ENCODE measurements at regions not wholly inside any gene's neighbourhood (a gene's known extent, or its start where the extent isn't known, plus 50 kb on each side); places are given as distances from the start of the nearest gene placed in this dataset.
"Not testable (repeated sequence)": the region's sequence is repeated elsewhere in the genome, so short reads cannot be mapped to it uniquely, and the experiment has no call there.

- H4K20me1 ChIP-seq (ENCODE audit: insufficient read depth), result no peaks in the 10 kb centered on the region
- no peaks in the 10 kb centered on the region for H3K27me3 ChIP-seq (ENCODE audit: insufficient read depth, low read depth)
- H3K9me3 ChIP-seq (ENCODE audit: insufficient read depth, low read depth), result no peaks in the 10 kb centered on the region
- ChIA-PET CTCF (no interaction called here), POLR2A (ENCODE audit: unreplicated experiment) (no interaction called here)
- DNase-seq, result no peak
- no peaks in the 10 kb centered on the region for H3K4me1 ChIP-seq (replicated peaks; ENCODE audit: insufficient read depth)
- H2AFZ ChIP-seq, result no peak overlapping the region
- H3K36me3 ChIP-seq (ENCODE audit: low read depth), result no peaks in the 10 kb centered on the region
- H3K9me2 ChIP-seq (ENCODE audit: insufficient read depth), result no peaks in the 10 kb centered on the region
- H3K4me3 ChIP-seq, result no peak overlapping the region
- H3F3A ChIP-seq (ENCODE audit: insufficient read depth, low read depth), result no peaks in the 10 kb centered on the region
- intact Hi-C loops (cut with micrococcal nuclease; ENCODE audit: unreplicated experiment), result no loop called here
- TF ChIP-seq, protein P1, sequence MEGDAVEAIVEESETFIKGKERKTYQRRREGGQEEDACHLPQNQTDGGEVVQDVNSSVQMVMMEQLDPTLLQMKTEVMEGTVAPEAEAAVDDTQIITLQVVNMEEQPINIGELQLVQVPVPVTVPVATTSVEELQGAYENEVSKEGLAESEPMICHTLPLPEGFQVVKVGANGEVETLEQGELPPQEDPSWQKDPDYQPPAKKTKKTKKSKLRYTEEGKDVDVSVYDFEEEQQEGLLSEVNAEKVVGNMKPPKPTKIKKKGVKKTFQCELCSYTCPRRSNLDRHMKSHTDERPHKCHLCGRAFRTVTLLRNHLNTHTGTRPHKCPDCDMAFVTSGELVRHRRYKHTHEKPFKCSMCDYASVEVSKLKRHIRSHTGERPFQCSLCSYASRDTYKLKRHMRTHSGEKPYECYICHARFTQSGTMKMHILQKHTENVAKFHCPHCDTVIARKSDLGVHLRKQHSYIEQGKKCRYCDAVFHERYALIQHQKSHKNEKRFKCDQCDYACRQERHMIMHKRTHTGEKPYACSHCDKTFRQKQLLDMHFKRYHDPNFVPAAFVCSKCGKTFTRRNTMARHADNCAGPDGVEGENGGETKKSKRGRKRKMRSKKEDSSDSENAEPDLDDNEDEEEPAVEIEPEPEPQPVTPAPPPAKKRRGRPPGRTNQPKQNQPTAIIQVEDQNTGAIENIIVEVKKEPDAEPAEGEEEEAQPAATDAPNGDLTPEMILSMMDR (conservative IDR thresholded peaks at IDR 0.05), result no peak
- no peak for TF ChIP-seq EZH2 (IDR thresholded peaks at IDR 0.05; ENCODE audit: low read depth)
- BruUV-seq (replicated peaks), result no TSS peak
- H3K4me2 ChIP-seq, result no peak overlapping the region
- H3K27ac ChIP-seq, result no peak overlapping the region
- no peaks in the 10 kb centered on the region for H3K79me2 ChIP-seq (ENCODE audit: low read depth)
Measured at GRCh38 chr16:52741351-52741750, 194.4 kb upstream of the TOX3 start.

DNA sequence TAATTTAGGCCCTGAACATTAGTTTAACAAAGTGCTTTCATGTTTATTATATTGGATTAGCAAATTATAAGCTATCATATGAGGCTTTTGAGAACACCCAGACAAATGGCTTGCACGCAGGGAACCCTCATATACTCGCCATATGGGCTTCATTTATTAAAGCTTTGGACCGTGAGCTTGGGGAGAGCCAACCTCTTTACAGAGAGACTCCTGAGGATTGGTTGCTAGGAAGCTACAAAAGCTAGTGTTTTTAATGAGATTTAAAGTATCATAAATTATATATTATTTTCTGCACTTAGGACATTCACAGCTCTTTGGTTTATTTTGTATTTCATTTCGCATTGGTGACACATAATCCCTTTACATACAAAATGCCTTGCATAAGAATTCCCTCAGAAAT, 193.8 kb upstream of the TOX3 start:
- TF ChIP-seq, protein P1 (conservative IDR thresholded peaks at IDR 0.05), result no peak
- no peak for TF ChIP-seq EZH2 (IDR thresholded peaks at IDR 0.05; ENCODE audit: low read depth)

DNA sequence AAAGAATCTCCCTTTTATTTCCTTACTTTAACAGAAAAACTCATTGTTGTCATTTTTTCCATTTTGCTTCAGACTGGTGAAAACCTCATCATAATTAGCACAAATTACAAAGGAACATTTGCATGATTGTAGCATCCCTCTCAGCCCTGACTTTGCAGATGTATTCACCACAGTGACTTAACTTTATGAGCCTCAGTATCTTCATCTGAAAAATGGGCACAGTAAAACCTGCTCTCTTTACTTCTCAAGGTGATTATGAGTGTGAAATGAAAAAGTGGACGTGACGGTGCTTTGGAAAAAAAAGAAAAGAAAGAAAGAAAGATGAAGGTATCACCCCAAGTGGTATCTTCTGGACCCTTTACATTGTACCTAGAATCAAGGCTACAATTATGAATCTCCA, 193.4 kb upstream of the TOX3 start:
- H3K36me3 ChIP-seq (ENCODE audit: low read depth), result no peaks in the 10 kb centered on the region
- ChIA-PET POLR2A (ENCODE audit: unreplicated experiment) (no interaction called here), CTCF (no interaction called here)
- no peak overlapping the region for H2AFZ ChIP-seq
- no peaks in the 10 kb centered on the region for H3K27me3 ChIP-seq (ENCODE audit: insufficient read depth, low read depth)
- no peaks in the 10 kb centered on the region for H3K9me3 ChIP-seq (ENCODE audit: insufficient read depth, low read depth)
- DNase-seq, result no peak
- H3K9me2 ChIP-seq (ENCODE audit: insufficient read depth), result no peaks in the 10 kb centered on the region
- no peaks in the 10 kb centered on the region for H3K79me2 ChIP-seq (ENCODE audit: low read depth)
- intact Hi-C loops (cut with micrococcal nuclease; ENCODE audit: unreplicated experiment), result no loop called here
- H3K4me2 ChIP-seq, result no peak overlapping the region
- no peaks in the 10 kb centered on the region for H4K20me1 ChIP-seq (ENCODE audit: insufficient read depth)
- H3F3A ChIP-seq (ENCODE audit: insufficient read depth, low read depth), result no peaks in the 10 kb centered on the region
- no peak overlapping the region for H3K4me3 ChIP-seq
- no peaks in the 10 kb centered on the region for H3K4me1 ChIP-seq (replicated peaks; ENCODE audit: insufficient read depth)
- no peak overlapping the region for H3K27ac ChIP-seq
- BruUV-seq (replicated peaks), result no TSS peak
- TF ChIP-seq, protein P1 (conservative IDR thresholded peaks at IDR 0.05), result no peak
- TF ChIP-seq EZH2 (IDR thresholded peaks at IDR 0.05; ENCODE audit: low read depth), result no peak

More for the DNA sequence above, 193.8 kb upstream of the TOX3 start:
- no peak overlapping the region for H3K27ac ChIP-seq
- no peaks in the 10 kb centered on the region for H3K27me3 ChIP-seq (ENCODE audit: insufficient read depth, low read depth)
- no peaks in the 10 kb centered on the region for H3K36me3 ChIP-seq (ENCODE audit: low read depth)
- H3K79me2 ChIP-seq (ENCODE audit: low read depth), result no peaks in the 10 kb centered on the region
- H2AFZ ChIP-seq, result no peak overlapping the region
- H3K4me3 ChIP-seq, result no peak overlapping the region
- ChIA-PET POLR2A (ENCODE audit: unreplicated experiment) (no interaction called here), CTCF (no interaction called here)
- no peaks in the 10 kb centered on the region for H3K9me3 ChIP-seq (ENCODE audit: insufficient read depth, low read depth)
- H3K9me2 ChIP-seq (ENCODE audit: insufficient read depth), result no peaks in the 10 kb centered on the region
- no TSS peak for BruUV-seq (replicated peaks)
- no peak for DNase-seq
- H3K4me2 ChIP-seq, result no peak overlapping the region
- no peaks in the 10 kb centered on the region for H4K20me1 ChIP-seq (ENCODE audit: insufficient read depth)
- no peaks in the 10 kb centered on the region for H3F3A ChIP-seq (ENCODE audit: insufficient read depth, low read depth)
- H3K4me1 ChIP-seq (replicated peaks; ENCODE audit: insufficient read depth), result no peaks in the 10 kb centered on the region
- intact Hi-C loops (cut with micrococcal nuclease; ENCODE audit: unreplicated experiment), result no loop called here

DNA sequence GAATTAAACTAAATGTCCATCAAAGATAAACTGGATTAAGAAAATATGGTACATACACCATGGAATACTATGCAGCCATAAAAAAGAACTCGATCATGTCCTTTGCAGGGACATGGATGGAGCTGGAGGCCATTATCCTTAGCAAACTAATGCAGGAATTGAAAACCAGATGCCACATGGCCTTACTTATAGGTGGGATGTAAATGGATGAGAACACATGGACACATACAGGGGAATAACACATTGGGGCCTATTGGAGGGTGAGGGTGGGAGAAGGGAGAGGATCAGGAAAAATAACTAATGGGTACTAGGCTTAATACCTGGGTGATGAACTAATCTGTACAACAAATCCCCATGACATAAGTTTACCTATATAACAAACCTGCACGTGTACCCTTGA, 192.0 kb upstream of the TOX3 start:
- H3K27me3 ChIP-seq (ENCODE audit: insufficient read depth, low read depth); H2AFZ ChIP-seq; POLR2A ChIA-PET (ENCODE audit: unreplicated experiment); H3K9me2 ChIP-seq (ENCODE audit: insufficient read depth); BruUV-seq (replicated peaks); H4K20me1 ChIP-seq (ENCODE audit: insufficient read depth); H3K4me2 ChIP-seq; H3K79me2 ChIP-seq (ENCODE audit: low read depth); H3F3A ChIP-seq (ENCODE audit: insufficient read depth, low read depth); DNase-seq; H3K27ac ChIP-seq; intact Hi-C loops (cut with micrococcal nuclease; ENCODE audit: unreplicated experiment); H3K36me3 ChIP-seq (ENCODE audit: low read depth); H3K9me3 ChIP-seq (ENCODE audit: insufficient read depth, low read depth); CTCF ChIA-PET; H3K4me1 ChIP-seq (replicated peaks; ENCODE audit: insufficient read depth); H3K4me3 ChIP-seq: not testable (repeated sequence)

All from PC-9 (cell line).